WERI-Rb-1 (cell line): ENCODE measurements at regions not wholly inside any gene's neighbourhood (a gene's known extent, or its start where the extent isn't known, plus 50 kb on each side); places are given as distances from the start of the nearest gene placed in this dataset.

Experiments used
- DNase-seq: peaks from one replicate; pipeline ENCODE4 v3.0.0-alpha.2; 2020
- H3K27ac ChIP-seq: fragments of 250-450 bp; sonication (Bioruptor Pico); 2 replicates; pipeline ENCODE4 v1.5.1; 2020; ENCODE audit warnings: mild to moderate bottlenecking, moderate library complexity
- H3K27me3 ChIP-seq: fragments of 250-450 bp; sonication (Bioruptor Pico); 2 replicates; pipeline ENCODE4 v1.5.1; 2021; ENCODE audit warnings: mild to moderate bottlenecking, low read depth, moderate library complexity; ENCODE audit not compliant: insufficient read depth, severe bottlenecking
- H3K36me3 ChIP-seq: fragments of 250-450 bp; sonication (Bioruptor Pico); 2 replicates; pipeline ENCODE4 v1.5.1; 2020; ENCODE audit warnings: mild to moderate bottlenecking, moderate library complexity
- H3K4me3 ChIP-seq: 2 replicates; pipeline ENCODE4 v1.5.1; 2011; ENCODE audit warnings: low read depth, mild to moderate bottlenecking, control low read depth, low read length
- H3K9me3 ChIP-seq: fragments of 250-450 bp; sonication (Bioruptor Pico); 2 replicates; pipeline ENCODE4 v1.5.1; 2021; ENCODE audit warnings: mild to moderate bottlenecking, moderate library complexity; ENCODE audit not compliant: severe bottlenecking
- TF ChIP-seq, protein P1 (sequence below): IDR thresholded peaks from 2 replicates; pipeline ENCODE4 v1.5.1; 2011; ENCODE audit warnings: low read depth, mild to moderate bottlenecking, control low read depth, inconsistent platforms, low read length

DNA sequence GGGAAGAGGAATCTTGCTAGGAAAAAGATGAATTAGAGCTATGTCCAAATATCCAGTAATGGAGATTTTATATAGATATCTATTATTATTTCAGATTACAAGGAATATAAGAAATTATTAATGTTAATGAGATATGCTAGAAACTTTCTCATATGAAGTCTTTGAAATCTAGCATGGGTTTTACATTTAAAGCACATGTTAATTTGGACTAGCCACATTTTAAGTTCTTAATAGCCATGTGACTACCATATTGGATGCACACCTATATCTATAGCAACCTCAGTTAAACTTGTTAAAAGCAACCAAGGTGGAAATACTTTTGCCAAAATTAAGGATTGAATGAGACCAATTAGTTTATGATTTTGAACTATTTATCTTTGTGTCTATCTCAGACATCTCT, 86.7 kb upstream of the CNTNAP4 start:
- DNase-seq, result no peak

DNA sequence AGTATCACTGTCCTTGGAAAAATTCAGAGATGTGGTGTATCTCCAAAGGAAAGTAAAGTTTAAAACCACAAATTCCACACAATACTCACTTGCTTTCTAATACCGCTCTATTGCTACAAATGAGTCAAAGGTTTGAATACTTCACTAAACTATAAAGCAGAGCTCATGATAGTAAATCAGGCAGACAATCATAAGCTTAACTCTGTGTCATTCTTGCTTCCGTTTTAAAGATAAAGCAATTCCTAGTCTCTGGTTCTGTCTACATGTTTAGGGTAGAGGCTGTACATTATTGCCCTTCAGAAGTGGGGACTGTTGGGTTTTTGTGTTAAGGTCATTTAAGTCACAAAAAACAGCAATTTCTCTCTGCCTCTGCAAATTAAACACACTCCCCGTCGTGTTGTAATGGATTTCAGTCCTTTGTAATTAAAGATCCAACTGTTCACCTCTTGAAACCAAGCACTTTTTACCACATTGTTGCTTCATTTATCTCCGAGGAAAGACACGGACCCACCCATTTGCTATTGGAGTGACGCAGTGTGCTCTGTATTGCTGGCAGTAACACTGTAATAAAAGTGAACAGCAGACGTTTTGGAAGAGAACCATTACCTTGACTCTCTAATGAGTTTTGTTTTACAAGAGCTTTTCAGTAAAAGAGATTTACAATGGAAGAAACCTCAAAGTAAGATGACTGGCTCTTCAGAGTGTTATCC, 83.1 kb upstream of the CNTNAP4 start:
- Histone ChIP-seq H3K27ac (no peak overlapping the region), H3K27me3 (no peaks in the 10 kb centered on the region), H3K4me3 (no peak overlapping the region), H3K9me3 (no peaks in the 10 kb centered on the region), H3K36me3 (no peaks in the 10 kb centered on the region)
- TF ChIP-seq, protein P1, sequence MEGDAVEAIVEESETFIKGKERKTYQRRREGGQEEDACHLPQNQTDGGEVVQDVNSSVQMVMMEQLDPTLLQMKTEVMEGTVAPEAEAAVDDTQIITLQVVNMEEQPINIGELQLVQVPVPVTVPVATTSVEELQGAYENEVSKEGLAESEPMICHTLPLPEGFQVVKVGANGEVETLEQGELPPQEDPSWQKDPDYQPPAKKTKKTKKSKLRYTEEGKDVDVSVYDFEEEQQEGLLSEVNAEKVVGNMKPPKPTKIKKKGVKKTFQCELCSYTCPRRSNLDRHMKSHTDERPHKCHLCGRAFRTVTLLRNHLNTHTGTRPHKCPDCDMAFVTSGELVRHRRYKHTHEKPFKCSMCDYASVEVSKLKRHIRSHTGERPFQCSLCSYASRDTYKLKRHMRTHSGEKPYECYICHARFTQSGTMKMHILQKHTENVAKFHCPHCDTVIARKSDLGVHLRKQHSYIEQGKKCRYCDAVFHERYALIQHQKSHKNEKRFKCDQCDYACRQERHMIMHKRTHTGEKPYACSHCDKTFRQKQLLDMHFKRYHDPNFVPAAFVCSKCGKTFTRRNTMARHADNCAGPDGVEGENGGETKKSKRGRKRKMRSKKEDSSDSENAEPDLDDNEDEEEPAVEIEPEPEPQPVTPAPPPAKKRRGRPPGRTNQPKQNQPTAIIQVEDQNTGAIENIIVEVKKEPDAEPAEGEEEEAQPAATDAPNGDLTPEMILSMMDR, result no peak
- DNase-seq, result no peak

More for the DNA sequence above, 86.7 kb upstream of the CNTNAP4 start:
- H3K27ac ChIP-seq, result no peak overlapping the region
- H3K9me3 ChIP-seq, result peaks cover 3% of the 10 kb centered on the region
- TF ChIP-seq, protein P1, result no peak
- H3K27me3 ChIP-seq, result no peaks in the 10 kb centered on the region
- H3K4me3 ChIP-seq, result no peak overlapping the region
- H3K36me3 ChIP-seq, result no peaks in the 10 kb centered on the region

DNA sequence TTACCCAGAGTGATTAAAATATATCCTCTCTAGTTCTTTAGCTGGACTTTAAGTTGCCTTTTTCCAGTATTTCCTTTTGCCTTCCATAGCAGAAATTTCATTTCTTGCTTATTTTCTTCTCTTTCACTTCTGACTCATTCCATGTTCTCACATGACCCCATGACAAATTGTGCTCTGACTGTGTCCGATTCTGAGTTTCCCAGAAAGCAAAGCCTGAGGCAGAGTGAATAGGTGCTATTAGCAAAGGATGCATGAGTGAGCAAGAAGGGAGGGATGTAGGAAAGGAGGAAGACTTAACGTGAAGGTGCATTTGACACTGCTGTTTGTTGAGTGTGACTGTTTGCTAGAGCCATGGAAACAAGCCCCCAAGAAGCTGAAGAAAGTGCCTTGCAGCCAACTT, 82.6 kb upstream of the CNTNAP4 start:
- H3K27me3 ChIP-seq, result no peaks in the 10 kb centered on the region
- no peak for DNase-seq
- H3K9me3 ChIP-seq, result no peaks in the 10 kb centered on the region
- H3K4me3 ChIP-seq, result no peak overlapping the region
- TF ChIP-seq, protein P1, result no peak
- H3K27ac ChIP-seq, result no peak overlapping the region
- H3K36me3 ChIP-seq, result no peaks in the 10 kb centered on the region

DNA sequence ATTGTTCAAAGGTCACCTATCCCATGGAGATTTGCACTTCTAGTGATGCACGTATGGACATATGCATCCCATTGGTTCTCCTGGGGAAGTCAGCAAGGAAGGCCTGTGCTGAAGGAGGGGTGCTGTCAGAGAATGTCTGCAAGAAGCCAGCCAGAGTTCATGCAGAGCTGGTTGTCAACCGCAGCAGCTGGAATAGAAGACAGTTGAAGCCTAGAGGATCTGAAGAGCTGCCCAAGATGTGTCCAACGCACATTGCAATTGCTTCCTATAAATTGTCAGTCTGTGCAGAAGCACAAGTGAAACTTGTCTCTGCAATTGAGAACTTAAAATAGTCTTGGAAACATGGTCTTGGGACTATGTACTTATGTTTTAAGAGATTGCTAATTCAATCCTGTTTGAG, 82.1 kb upstream of the CNTNAP4 start:
- TF ChIP-seq, protein P1, result no peak
- no peak overlapping the region for H3K27ac ChIP-seq
- H3K36me3 ChIP-seq, result no peaks in the 10 kb centered on the region
- no peaks in the 10 kb centered on the region for H3K27me3 ChIP-seq
- no peak overlapping the region for H3K4me3 ChIP-seq
- DNase-seq, result no peak
- no peaks in the 10 kb centered on the region for H3K9me3 ChIP-seq

DNA sequence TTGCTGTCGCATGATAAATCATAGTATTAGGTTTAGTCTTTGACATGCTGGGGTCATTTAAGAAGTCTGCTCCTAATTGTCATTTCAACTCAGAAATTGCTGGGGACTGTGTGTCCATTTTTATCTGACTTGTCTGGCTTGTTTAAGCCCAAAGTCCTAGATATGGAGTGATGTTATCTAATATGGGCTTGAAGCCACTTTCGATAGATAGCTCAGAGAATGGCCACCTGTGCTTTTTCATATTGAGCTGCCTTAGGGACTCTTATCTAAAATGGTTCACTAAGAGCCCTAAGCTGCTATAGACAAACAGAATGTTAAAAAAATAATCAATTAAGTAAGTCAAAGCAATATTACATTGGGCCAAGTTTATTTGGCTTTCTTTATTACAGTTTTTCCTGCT, 81.6 kb upstream of the CNTNAP4 start:
- Histone ChIP-seq H3K27me3 (no peaks in the 10 kb centered on the region), H3K4me3 (no peak overlapping the region), H3K27ac (no peak overlapping the region), H3K9me3 (no peaks in the 10 kb centered on the region), H3K36me3 (no peaks in the 10 kb centered on the region)
- TF ChIP-seq, protein P1, result no peak
- no peak for DNase-seq

DNA sequence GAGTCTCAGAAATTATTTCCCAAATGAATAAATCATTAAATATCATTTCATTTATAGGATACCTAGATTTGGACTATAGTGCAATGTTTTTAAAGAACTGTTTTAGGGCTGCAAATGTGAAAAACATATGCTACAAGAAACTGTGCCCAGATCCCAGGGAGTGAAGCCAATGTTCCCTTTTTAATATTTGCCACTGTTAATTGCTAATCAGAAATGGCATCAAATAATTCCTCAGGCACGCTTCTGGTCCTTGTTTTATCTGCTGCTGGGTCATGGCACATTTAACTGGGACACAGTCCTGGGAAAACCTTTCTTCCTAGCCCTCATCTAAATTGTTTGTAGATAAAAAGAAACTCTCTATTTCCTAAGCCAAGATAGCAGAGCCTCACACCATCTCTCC, 79.3 kb upstream of the CNTNAP4 start:
- no peak for DNase-seq
- no peaks in the 10 kb centered on the region for H3K27me3 ChIP-seq
- H3K9me3 ChIP-seq, result no peaks in the 10 kb centered on the region
- H3K36me3 ChIP-seq, result no peaks in the 10 kb centered on the region
- H3K4me3 ChIP-seq, result no peak overlapping the region
- H3K27ac ChIP-seq, result no peak overlapping the region
- TF ChIP-seq, protein P1, result no peak
